ENCODE measurements at regions not wholly inside any gene's neighbourhood (a gene's known extent, or its start where the extent isn't known, plus 50 kb on each side); places are given as distances from the start of the nearest gene placed in this dataset.

DNA sequence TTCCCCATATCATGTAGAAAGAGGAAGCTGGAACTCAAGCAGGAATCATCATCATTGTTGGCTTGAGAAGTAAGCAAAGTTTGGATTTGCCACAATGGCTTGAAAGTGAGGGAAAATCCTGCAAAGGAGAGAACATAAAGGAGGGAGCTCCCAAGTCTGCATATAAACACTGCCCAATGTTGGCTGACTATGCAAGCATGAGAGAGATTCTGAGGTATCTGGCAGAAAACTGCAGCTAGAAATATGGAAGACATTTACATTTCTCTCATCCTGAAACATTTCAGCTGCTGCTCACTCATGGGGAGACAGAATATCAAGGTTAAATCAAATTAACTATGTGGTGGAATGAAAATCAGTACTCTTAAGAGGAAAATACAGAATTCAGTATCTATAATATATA is 415.6 kb upstream of the TNC start:
- Histone ChIP-seq H3K4me2 (no peak overlapping the region), H3K27ac (no peak overlapping the region), H3K4me1 (no peaks in the 10 kb centered on the region), H3K4me3 (no peak overlapping the region), H3K9me3 (no peaks in the 10 kb centered on the region)
- no peak for DNase-seq (ENCODE audit: low read depth in 1 of 2, low spot score in 1 of 2)
- POLR2A ChIA-PET = no interaction called here
- TF ChIP-seq EHF (CRISPR knock-in tag; IDR thresholded peaks at IDR 0.05) = no peak
- TF ChIP-seq EP300 (IDR thresholded peaks at IDR 0.05) = no peak
- no peak for FAIRE-seq
- CTCF ChIA-PET = interaction anchor here (0.6 to 3.5 kb wide), 3 partner anchors 8 to 519 kb away, joined by 3 to 16 read pairs (median 3); no protein-coding TSS in a partner anchor
- no peak for ATAC-seq

DNA sequence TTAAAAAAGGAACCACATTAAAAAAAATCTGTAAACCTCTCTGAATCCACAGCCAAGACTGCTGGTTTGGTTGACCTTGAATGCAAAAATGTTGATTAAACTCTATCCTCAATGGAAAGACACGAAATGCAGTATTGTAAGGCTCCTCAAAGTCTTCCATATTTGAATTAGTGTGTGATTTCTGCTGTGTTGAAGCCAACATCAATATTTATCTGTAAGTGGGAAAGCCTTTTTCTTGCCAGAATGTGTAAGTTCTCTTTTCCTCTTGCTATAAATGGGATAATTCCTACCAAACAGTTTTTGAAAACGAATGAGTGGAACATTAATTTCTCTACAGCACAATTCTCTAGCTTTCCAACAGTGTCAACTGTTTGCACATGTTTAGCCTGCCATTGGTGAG is 422.1 kb upstream of the TNC start:
- TF ChIP-seq EHMT2 (IDR thresholded peaks at IDR 0.05; ENCODE audit: low read depth) (no peak), CBX8 (IDR thresholded peaks at IDR 0.05) (no peak), POLR2A (IDR thresholded peaks at IDR 0.05; ENCODE audit: low read length) (no peak), HEYL (CRISPR knock-in tag; IDR thresholded peaks at IDR 0.05) (no peak), ZNF302 (CRISPR knock-in tag; IDR thresholded peaks at IDR 0.05) (no peak), NR3C1 (IDR thresholded peaks at IDR 0.05) (no peak)
- TF ChIP-seq, protein P1, sequence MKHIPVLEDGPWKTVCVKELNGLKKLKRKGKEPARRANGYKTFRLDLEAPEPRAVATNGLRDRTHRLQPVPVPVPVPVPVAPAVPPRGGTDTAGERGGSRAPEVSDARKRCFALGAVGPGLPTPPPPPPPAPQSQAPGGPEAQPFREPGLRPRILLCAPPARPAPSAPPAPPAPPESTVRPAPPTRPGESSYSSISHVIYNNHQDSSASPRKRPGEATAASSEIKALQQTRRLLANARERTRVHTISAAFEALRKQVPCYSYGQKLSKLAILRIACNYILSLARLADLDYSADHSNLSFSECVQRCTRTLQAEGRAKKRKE (CRISPR knock-in tag; IDR thresholded peaks at IDR 0.05; ENCODE audit: low read depth) = no peak
- TF ChIP-seq, protein P2, sequence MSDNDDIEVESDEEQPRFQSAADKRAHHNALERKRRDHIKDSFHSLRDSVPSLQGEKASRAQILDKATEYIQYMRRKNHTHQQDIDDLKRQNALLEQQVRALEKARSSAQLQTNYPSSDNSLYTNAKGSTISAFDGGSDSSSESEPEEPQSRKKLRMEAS (IDR thresholded peaks at IDR 0.05) = no peak
- Histone ChIP-seq H3K27ac (no peak overlapping the region), H3K4me2 (no peak overlapping the region), H3K4me3 (no peak overlapping the region), H3K4me1 (no peaks in the 10 kb centered on the region), H3K9me3 (no peaks in the 10 kb centered on the region)
- FAIRE-seq (no peak), ATAC-seq (no peak), DNase-seq (ENCODE audit: low read depth in 1 of 2, low spot score in 1 of 2) (no peak)
- POLR2A ChIA-PET = no interaction called here
- CTCF ChIA-PET = interaction anchor here (0.8 kb wide), 1 partner anchor 15 kb away, joined by 3 read pairs; no protein-coding TSS in a partner anchor
- 12% methylated on average over 2 of the region's 2 CpGs for WGBS (ENCODE audit: missing lambda C conversion rate)

DNA sequence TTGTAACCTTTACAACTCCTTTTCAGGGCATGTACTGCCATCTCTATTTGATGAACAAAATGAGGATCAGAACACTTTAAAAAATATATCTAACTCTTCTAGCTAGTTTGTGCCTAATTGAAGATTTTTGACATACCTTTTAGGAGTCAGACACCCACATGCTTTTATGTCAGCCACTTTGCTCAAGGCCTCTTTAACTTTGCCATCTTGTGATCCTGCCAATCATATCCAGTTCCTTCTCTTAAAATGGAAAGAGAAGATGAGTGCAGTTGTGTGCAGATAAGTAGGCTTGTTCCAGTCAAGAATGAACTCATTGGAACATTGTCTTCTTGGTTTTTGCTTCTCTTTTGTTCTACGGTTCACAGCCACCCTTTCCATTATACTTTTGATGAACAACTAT is 425.6 kb upstream of the TNC start:
- no peak for FAIRE-seq
- CTCF ChIA-PET = no interaction called here

DNA sequence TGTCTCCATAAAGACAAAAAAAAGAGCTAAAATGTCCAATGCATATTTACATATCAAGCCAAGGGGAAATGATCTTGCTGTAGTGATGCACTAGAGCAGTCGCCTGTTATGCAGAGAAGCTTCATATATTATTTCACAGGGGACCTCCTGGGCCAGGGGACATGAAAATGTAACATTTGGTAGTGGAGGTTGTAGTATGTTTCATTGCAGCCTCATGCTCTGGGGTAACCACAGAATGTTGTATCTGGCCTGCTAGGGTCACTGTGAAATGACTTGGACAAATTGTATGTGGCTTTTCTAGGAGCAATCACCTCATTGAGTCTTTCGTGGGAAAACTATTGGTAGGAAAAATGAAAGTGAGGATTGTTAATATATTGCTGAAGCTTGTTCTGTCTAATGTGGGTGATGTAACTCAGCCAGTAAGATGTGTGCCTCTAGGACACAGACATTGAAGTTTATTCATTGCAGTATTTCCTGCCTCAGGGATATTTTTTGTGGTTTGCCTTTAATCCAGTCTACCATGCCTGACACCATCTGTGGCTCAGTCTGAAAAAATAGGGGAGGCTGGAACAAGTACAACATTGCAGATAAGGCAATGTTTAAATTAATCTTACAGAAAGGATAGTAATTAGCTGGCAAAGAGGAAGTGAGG is 430.8 kb upstream of the TNC start:
- H3K4me3 ChIP-seq = no peak overlapping the region
- no peak for ATAC-seq
- no peak overlapping the region for H3K4me2 ChIP-seq
- no peak for DNase-seq (ENCODE audit: low read depth in 1 of 2, low spot score in 1 of 2)
- H3K4me1 ChIP-seq = no peaks in the 10 kb centered on the region
- H3K27ac ChIP-seq = no peak overlapping the region
- no peak for FAIRE-seq
- WGBS (ENCODE audit: missing lambda C conversion rate) = 42% methylated on average over 2 of the region's 2 CpGs
- ChIA-PET CTCF (interaction anchor here (0.6 to 1.3 kb wide), 2 partner anchors 24 to 444 kb away, joined by 4 to 5 read pairs; no protein-coding TSS in a partner anchor), POLR2A (no interaction called here)
- no peaks in the 10 kb centered on the region for H3K9me3 ChIP-seq
- TF ChIP-seq, protein P3, sequence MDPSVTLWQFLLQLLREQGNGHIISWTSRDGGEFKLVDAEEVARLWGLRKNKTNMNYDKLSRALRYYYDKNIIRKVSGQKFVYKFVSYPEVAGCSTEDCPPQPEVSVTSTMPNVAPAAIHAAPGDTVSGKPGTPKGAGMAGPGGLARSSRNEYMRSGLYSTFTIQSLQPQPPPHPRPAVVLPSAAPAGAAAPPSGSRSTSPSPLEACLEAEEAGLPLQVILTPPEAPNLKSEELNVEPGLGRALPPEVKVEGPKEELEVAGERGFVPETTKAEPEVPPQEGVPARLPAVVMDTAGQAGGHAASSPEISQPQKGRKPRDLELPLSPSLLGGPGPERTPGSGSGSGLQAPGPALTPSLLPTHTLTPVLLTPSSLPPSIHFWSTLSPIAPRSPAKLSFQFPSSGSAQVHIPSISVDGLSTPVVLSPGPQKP (IDR thresholded peaks at IDR 0.05; ENCODE audit: low read depth, low read length) = no peak
- TF ChIP-seq EHF (CRISPR knock-in tag; IDR thresholded peaks at IDR 0.05) (no peak), HEYL (CRISPR knock-in tag; IDR thresholded peaks at IDR 0.05) (no peak), HDAC2 (IDR thresholded peaks at IDR 0.05) (no peak), JUN (IDR thresholded peaks at IDR 0.05) (no peak), ZNF302 (CRISPR knock-in tag; IDR thresholded peaks at IDR 0.05) (no peak), HOXB5 (CRISPR knock-in tag; IDR thresholded peaks at IDR 0.05) (no peak), POLR2A (IDR thresholded peaks at IDR 0.05; ENCODE audit: low read length) (no peak), CEBPB (IDR thresholded peaks at IDR 0.05) (no peak), ZFP36 (IDR thresholded peaks at IDR 0.05; ENCODE audit: borderline replicate concordance, partially characterized antibody) (no peak)
- TF ChIP-seq, protein P4, sequence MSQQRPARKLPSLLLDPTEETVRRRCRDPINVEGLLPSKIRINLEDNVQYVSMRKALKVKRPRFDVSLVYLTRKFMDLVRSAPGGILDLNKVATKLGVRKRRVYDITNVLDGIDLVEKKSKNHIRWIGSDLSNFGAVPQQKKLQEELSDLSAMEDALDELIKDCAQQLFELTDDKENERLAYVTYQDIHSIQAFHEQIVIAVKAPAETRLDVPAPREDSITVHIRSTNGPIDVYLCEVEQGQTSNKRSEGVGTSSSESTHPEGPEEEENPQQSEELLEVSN (IDR thresholded peaks at IDR 0.05; ENCODE audit: borderline replicate concordance, low read depth) = no peak
- TF ChIP-seq, protein P5, sequence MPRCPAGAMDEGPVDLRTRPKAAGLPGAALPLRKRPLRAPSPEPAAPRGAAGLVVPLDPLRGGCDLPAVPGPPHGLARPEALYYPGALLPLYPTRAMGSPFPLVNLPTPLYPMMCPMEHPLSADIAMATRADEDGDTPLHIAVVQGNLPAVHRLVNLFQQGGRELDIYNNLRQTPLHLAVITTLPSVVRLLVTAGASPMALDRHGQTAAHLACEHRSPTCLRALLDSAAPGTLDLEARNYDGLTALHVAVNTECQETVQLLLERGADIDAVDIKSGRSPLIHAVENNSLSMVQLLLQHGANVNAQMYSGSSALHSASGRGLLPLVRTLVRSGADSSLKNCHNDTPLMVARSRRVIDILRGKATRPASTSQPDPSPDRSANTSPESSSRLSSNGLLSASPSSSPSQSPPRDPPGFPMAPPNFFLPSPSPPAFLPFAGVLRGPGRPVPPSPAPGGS (IDR thresholded peaks at IDR 0.05) = no peak

More for the DNA sequence above, 425.6 kb upstream of the TNC start:
- Histone ChIP-seq H3K27ac (no peak overlapping the region), H3K9me3 (no peaks in the 10 kb centered on the region), H3K4me1 (no peaks in the 10 kb centered on the region), H3K4me2 (no peak overlapping the region), H3K4me3 (no peak overlapping the region)
- POLR2A ChIA-PET = no interaction called here
- no peak for DNase-seq (ENCODE audit: low read depth in 1 of 2, low spot score in 1 of 2)
- ATAC-seq = no peak
- no peak for TF ChIP-seq HDAC2 (IDR thresholded peaks at IDR 0.05)
- TF ChIP-seq TP53 (CRISPR knock-in tag; IDR thresholded peaks at IDR 0.05) = no peak
- TF ChIP-seq, protein P2 (IDR thresholded peaks at IDR 0.05) = no peak
- TF ChIP-seq, protein P6, sequence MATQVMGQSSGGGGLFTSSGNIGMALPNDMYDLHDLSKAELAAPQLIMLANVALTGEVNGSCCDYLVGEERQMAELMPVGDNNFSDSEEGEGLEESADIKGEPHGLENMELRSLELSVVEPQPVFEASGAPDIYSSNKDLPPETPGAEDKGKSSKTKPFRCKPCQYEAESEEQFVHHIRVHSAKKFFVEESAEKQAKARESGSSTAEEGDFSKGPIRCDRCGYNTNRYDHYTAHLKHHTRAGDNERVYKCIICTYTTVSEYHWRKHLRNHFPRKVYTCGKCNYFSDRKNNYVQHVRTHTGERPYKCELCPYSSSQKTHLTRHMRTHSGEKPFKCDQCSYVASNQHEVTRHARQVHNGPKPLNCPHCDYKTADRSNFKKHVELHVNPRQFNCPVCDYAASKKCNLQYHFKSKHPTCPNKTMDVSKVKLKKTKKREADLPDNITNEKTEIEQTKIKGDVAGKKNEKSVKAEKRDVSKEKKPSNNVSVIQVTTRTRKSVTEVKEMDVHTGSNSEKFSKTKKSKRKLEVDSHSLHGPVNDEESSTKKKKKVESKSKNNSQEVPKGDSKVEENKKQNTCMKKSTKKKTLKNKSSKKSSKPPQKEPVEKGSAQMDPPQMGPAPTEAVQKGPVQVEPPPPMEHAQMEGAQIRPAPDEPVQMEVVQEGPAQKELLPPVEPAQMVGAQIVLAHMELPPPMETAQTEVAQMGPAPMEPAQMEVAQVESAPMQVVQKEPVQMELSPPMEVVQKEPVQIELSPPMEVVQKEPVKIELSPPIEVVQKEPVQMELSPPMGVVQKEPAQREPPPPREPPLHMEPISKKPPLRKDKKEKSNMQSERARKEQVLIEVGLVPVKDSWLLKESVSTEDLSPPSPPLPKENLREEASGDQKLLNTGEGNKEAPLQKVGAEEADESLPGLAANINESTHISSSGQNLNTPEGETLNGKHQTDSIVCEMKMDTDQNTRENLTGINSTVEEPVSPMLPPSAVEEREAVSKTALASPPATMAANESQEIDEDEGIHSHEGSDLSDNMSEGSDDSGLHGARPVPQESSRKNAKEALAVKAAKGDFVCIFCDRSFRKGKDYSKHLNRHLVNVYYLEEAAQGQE (IDR thresholded peaks at IDR 0.05) = no peak
- no peak for TF ChIP-seq RNF2 (IDR thresholded peaks at IDR 0.05; ENCODE audit: borderline replicate concordance, low read depth)
- TF ChIP-seq ZC3H11A (IDR thresholded peaks at IDR 0.05) = no peak
- TF ChIP-seq RARB (CRISPR knock-in tag; IDR thresholded peaks at IDR 0.05) = no peak
- no peak for TF ChIP-seq HOXA7 (CRISPR knock-in tag; IDR thresholded peaks at IDR 0.05)
- WGBS (ENCODE audit: missing lambda C conversion rate) = 70% methylated on average over 1 of the region's 1 CpG
